ENCODE measurements at regions not wholly inside any gene's neighbourhood (a gene's known extent, or its start where the extent isn't known, plus 50 kb on each side); places are given as distances from the start of the nearest gene placed in this dataset.

DNA sequence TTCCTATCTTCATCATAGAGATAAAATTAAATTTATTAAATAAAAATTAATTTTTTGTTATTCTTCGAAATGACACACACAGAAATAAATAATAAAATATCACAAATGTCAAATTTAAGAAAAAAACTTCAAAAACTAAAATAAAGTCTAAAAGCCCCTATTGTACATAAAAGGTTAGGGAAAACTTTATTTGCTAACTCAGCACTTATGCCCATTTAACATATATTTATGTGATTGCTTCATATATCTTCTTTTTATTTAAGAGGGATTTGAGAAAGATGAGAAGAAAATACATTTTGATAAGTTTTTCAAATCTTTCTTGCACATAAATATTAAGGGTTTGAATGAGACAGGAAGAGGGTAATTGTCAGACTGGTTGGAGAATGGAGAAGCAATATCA, 2350.4 kb upstream of the RAG2 start:
- no peak overlapping the region for H3K4me2 ChIP-seq (ENCODE audit: low read length)
- TF ChIP-seq, protein P1, sequence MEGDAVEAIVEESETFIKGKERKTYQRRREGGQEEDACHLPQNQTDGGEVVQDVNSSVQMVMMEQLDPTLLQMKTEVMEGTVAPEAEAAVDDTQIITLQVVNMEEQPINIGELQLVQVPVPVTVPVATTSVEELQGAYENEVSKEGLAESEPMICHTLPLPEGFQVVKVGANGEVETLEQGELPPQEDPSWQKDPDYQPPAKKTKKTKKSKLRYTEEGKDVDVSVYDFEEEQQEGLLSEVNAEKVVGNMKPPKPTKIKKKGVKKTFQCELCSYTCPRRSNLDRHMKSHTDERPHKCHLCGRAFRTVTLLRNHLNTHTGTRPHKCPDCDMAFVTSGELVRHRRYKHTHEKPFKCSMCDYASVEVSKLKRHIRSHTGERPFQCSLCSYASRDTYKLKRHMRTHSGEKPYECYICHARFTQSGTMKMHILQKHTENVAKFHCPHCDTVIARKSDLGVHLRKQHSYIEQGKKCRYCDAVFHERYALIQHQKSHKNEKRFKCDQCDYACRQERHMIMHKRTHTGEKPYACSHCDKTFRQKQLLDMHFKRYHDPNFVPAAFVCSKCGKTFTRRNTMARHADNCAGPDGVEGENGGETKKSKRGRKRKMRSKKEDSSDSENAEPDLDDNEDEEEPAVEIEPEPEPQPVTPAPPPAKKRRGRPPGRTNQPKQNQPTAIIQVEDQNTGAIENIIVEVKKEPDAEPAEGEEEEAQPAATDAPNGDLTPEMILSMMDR (IDR thresholded peaks at IDR 0.05; ENCODE audit: insufficient read depth, low read depth, low read length), result no peak
- no peak for TF ChIP-seq EZH2 (IDR thresholded peaks at IDR 0.05; ENCODE audit: insufficient read depth, low read length)
- H3K4me1 ChIP-seq (ENCODE audit: insufficient read depth, low read length), result no peaks in the 10 kb centered on the region
- no peak for DNase-seq (ENCODE audit: low read depth)
- no peak overlapping the region for H3K4me3 ChIP-seq (ENCODE audit: insufficient read depth, low read depth, low read length)
- H3K79me2 ChIP-seq (ENCODE audit: insufficient read depth, low read length), result no peaks in the 10 kb centered on the region
- H3K4me3 Mint-ChIP-seq (ENCODE audit: unreplicated experiment), result no peak overlapping the region
- H3K27me3 ChIP-seq (ENCODE audit: insufficient read depth, low read length), result no peaks in the 10 kb centered on the region
- H3K36me3 Mint-ChIP-seq (ENCODE audit: low read depth, unreplicated experiment), result no peaks in the 10 kb centered on the region
- no peaks in the 10 kb centered on the region for H3K27me3 Mint-ChIP-seq (ENCODE audit: low read depth, unreplicated experiment)
- H3K9me3 Mint-ChIP-seq (ENCODE audit: unreplicated experiment), result peaks cover 10% of the 10 kb centered on the region
- no peak overlapping the region for H3K9ac ChIP-seq (ENCODE audit: low read length)
- no peaks in the 10 kb centered on the region for H4K20me1 ChIP-seq (ENCODE audit: insufficient read depth, low read length)
- no peaks in the 10 kb centered on the region for H3K4me1 Mint-ChIP-seq (ENCODE audit: low read depth, unreplicated experiment)
- no peak overlapping the region for H3K27ac ChIP-seq (ENCODE audit: low read depth, low read length)
- peaks cover 3% of the 10 kb centered on the region for H3K9me3 ChIP-seq (ENCODE audit: insufficient read depth, low read depth, low read length)
- H3K36me3 ChIP-seq (ENCODE audit: insufficient read depth, low read length), result no peaks in the 10 kb centered on the region
- no peak for FAIRE-seq
- H2AFZ ChIP-seq (ENCODE audit: low read depth, low read length), result no peak overlapping the region
- H3K27ac Mint-ChIP-seq (ENCODE audit: unreplicated experiment), result no peak overlapping the region

DNA sequence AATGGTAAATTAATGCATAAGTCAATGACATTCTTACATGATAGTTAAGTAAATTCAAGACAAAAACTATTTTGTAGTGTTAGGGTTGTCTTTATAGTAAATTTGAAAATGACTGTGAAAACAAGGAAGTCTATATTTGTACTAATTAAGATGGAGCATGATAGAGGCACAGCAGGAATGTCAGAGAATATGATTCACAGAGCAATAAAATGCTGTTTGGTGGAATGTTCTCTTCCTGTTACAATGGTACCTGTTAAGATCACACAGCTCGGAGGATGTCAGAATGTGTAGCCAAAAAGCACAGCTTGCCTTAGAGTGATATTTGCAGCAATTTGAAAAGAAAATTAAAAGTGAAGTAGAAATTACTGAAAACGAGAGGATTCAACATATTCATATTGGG, 2339.7 kb upstream of the RAG2 start:
- H3K36me3 Mint-ChIP-seq (ENCODE audit: low read depth, unreplicated experiment), result no peaks in the 10 kb centered on the region
- H3K27me3 ChIP-seq (ENCODE audit: insufficient read depth, low read length), result no peaks in the 10 kb centered on the region
- no peak overlapping the region for H3K4me3 Mint-ChIP-seq (ENCODE audit: unreplicated experiment)

DNA sequence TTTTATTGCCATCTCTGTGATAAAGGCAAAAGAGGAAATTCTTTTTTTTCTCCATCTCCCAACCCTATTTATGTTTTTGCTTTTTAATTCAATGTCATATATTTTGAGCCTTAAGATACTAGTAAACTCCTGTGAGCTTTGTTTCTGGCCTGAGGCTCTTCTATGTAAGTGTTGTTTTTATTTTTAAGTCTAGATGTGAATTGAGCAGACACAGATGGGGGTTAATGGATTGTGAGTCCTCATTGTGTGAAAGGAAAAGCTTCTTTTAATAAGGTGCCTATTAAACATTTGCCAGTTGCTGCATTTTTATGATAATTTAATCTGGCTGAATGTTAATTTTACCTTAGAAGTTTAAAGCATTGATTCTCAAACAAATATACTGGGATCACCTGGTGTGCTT, 2337.9 kb upstream of the RAG2 start:
- Mint-ChIP-seq H3K9me3 (ENCODE audit: unreplicated experiment) (peaks cover 2% of the 10 kb centered on the region), H3K4me1 (ENCODE audit: low read depth, unreplicated experiment) (no peaks in the 10 kb centered on the region), H3K4me3 (ENCODE audit: unreplicated experiment) (no peak overlapping the region), H3K27ac (ENCODE audit: unreplicated experiment) (no peak overlapping the region), H3K27me3 (ENCODE audit: low read depth, unreplicated experiment) (no peaks in the 10 kb centered on the region), H3K36me3 (ENCODE audit: low read depth, unreplicated experiment) (no peaks in the 10 kb centered on the region)
- Histone ChIP-seq H3K27ac (ENCODE audit: low read depth, low read length) (no peak overlapping the region), H3K79me2 (ENCODE audit: insufficient read depth, low read length) (no peaks in the 10 kb centered on the region), H3K9me3 (ENCODE audit: insufficient read depth, low read depth, low read length) (no peaks in the 10 kb centered on the region), H2AFZ (ENCODE audit: low read depth, low read length) (no peak overlapping the region), H3K36me3 (ENCODE audit: insufficient read depth, low read length) (no peaks in the 10 kb centered on the region), H3K27me3 (ENCODE audit: insufficient read depth, low read length) (no peaks in the 10 kb centered on the region), H3K4me1 (ENCODE audit: insufficient read depth, low read length) (no peaks in the 10 kb centered on the region), H4K20me1 (ENCODE audit: insufficient read depth, low read length) (no peaks in the 10 kb centered on the region), H3K4me2 (ENCODE audit: low read length) (no peak overlapping the region), H3K9ac (ENCODE audit: low read length) (no peak overlapping the region), H3K4me3 (ENCODE audit: insufficient read depth, low read depth, low read length) (no peak overlapping the region)
- no peak for DNase-seq (ENCODE audit: low read depth)
- FAIRE-seq, result no peak
- no peak for TF ChIP-seq EZH2 (IDR thresholded peaks at IDR 0.05; ENCODE audit: insufficient read depth, low read length)
- TF ChIP-seq, protein P1 (IDR thresholded peaks at IDR 0.05; ENCODE audit: insufficient read depth, low read depth, low read length), result no peak

More for the DNA sequence above, 2339.7 kb upstream of the RAG2 start:
- H3K27ac ChIP-seq (ENCODE audit: low read depth, low read length), result no peak overlapping the region
- no peaks in the 10 kb centered on the region for H3K4me1 ChIP-seq (ENCODE audit: insufficient read depth, low read length)
- Mint-ChIP-seq H3K9me3 (ENCODE audit: unreplicated experiment) (no peaks in the 10 kb centered on the region), H3K4me1 (ENCODE audit: low read depth, unreplicated experiment) (no peaks in the 10 kb centered on the region), H3K27ac (ENCODE audit: unreplicated experiment) (no peak overlapping the region), H3K27me3 (ENCODE audit: low read depth, unreplicated experiment) (no peaks in the 10 kb centered on the region)
- H3K9ac ChIP-seq (ENCODE audit: low read length), result no peak overlapping the region
- no peaks in the 10 kb centered on the region for H3K79me2 ChIP-seq (ENCODE audit: insufficient read depth, low read length)
- H3K4me2 ChIP-seq (ENCODE audit: low read length), result no peak overlapping the region
- no peaks in the 10 kb centered on the region for H3K36me3 ChIP-seq (ENCODE audit: insufficient read depth, low read length)
- no peak overlapping the region for H2AFZ ChIP-seq (ENCODE audit: low read depth, low read length)
- H3K4me3 ChIP-seq (ENCODE audit: insufficient read depth, low read depth, low read length), result no peak overlapping the region
- DNase-seq (ENCODE audit: low read depth) (no peak), FAIRE-seq (no peak)
- H3K9me3 ChIP-seq (ENCODE audit: insufficient read depth, low read depth, low read length), result no peaks in the 10 kb centered on the region
- TF ChIP-seq, protein P1 (IDR thresholded peaks at IDR 0.05; ENCODE audit: insufficient read depth, low read depth, low read length), result no peak
- TF ChIP-seq EZH2 (IDR thresholded peaks at IDR 0.05; ENCODE audit: insufficient read depth, low read length), result no peak
- no peaks in the 10 kb centered on the region for H4K20me1 ChIP-seq (ENCODE audit: insufficient read depth, low read length)
